HepG2 (cell line): ENCODE measurements at regions not wholly inside any gene's neighbourhood (a gene's known extent, or its start where the extent isn't known, plus 50 kb on each side); places are given as distances from the start of the nearest gene placed in this dataset.
A peak's percentile ranks its signal among the peaks of the same experiment; 100 is the strongest.

Source experiments
- ATAC-seq: fragments of 200-7000 bp; cut with Tn5 transposase; 3 replicates; pipeline ENCODE4 v1.9.1; 2020; ENCODE audit warnings: mild to moderate bottlenecking, moderate library complexity
- BruUV-seq: library from RNA; stranded (reverse); fragments of 400-500 nt; replicated peaks from 2 replicates; lab custom pipeline; 2021; lab: Mats Ljungman, UMichigan
- CTCF ChIA-PET: fragments of 300-600 bp; formaldehyde crosslinking; extraction: SDS; loops from one replicate; lab custom pipeline; 2021; ENCODE audit warnings: low total read pairs, inconsistent platforms, low intra/inter-chr PET ratio; lab: Yijun Ruan, JAX
- POLR2A ChIA-PET: fragments of 350-600 bp; sonication (Branson Sonifier 250); formaldehyde crosslinking; loops from one replicate; lab custom pipeline; 2020; ENCODE audit warnings: antibody characterized with exemption, inconsistent platforms; lab: Yijun Ruan, JAX
- DNase-seq: peaks from one replicate; pipeline ENCODE4 v3.0.0-alpha.2; 2015; ENCODE audit warnings: low spot score
- FAIRE-seq: peaks from 3 replicates; lab custom pipeline; 2011; peaks lifted over from hg19 to GRCh38; lab: Jason Lieb, UNC
- H2AFZ ChIP-seq: one replicate; pipeline ENCODE4 v1.6.1; 2011; ENCODE audit warnings: low read length, inconsistent platforms
- H3K27ac ChIP-seq: fragments of 300-600 bp; 3 replicates; pipeline ENCODE4 v1.8.0; 2011; ENCODE audit warnings: mixed run types, mild to moderate bottlenecking, mixed read lengths, low read length, inconsistent platforms; ENCODE audit not compliant: insufficient read depth; ENCODE audit errors: extremely low read length
- H3K27me3 ChIP-seq, 2 experiments: fragments of 200-600 bp in 1 of 2; 2 replicates in 1 of 2; 3 replicates in 1 of 2; pipeline versions ENCODE4 v1.6.0 to v1.8.0; 2011; ENCODE audit warnings: low read length in 2 of 2, mild to moderate bottlenecking in 2 of 2, moderate library complexity in 2 of 2, inconsistent platforms in 1 of 2; ENCODE audit not compliant: insufficient read depth in 2 of 2, control insufficient read depth in 1 of 2
- H3K36me3 ChIP-seq, 2 experiments: fragments of 200-600 bp in 1 of 2; replicated peaks in 1 of 2; 2 replicates in 1 of 2; 3 replicates in 1 of 2; pipeline versions ENCODE4 v1.5.1 to v1.8.0; 2011; ENCODE audit warnings: low read length in 2 of 2, inconsistent platforms in 1 of 2; ENCODE audit not compliant: insufficient read depth in 2 of 2, control insufficient read depth in 1 of 2
- H3K4me1 ChIP-seq: 2 replicates; pipeline ENCODE4 v1.5.1; 2012; ENCODE audit warnings: low read length, inconsistent platforms; ENCODE audit not compliant: insufficient read depth
- H3K4me2 ChIP-seq: 2 replicates; pipeline ENCODE4 v1.6.0; 2011; ENCODE audit warnings: low read depth, low read length, inconsistent platforms
- H3K4me3 ChIP-seq, 3 experiments: fragments of 200-600 bp in 1 of 3; sonication (generic), shearing (Covaris generic) in 1 of 3; replicated peaks in 1 of 3; 2 replicates each; pipeline ENCODE4 v1.5.1; 2011 to 2016; ENCODE audit warnings: low read length in 3 of 3, inconsistent platforms in 2 of 3, low read depth in 2 of 3, mild to moderate bottlenecking in 2 of 3, control low read depth in 1 of 3, mixed read lengths in 1 of 3; ENCODE audit not compliant: insufficient read depth in 1 of 3
- H3K79me2 ChIP-seq: one replicate; pipeline ENCODE4 v1.6.1; 2011; ENCODE audit warnings: low read length, inconsistent platforms; ENCODE audit not compliant: insufficient read depth
- H3K9ac ChIP-seq: 2 replicates; pipeline ENCODE4 v1.6.0; 2011; ENCODE audit warnings: mild to moderate bottlenecking, low read depth, low read length, inconsistent platforms; ENCODE audit not compliant: insufficient read depth
- H3K9me3 ChIP-seq: 2 replicates; pipeline ENCODE4 v1.5.1; 2012; ENCODE audit warnings: mild to moderate bottlenecking, low read length
- H4K20me1 ChIP-seq: 2 replicates; pipeline ENCODE4 v1.6.0; 2011; ENCODE audit warnings: inconsistent platforms, mild to moderate bottlenecking, low read length, moderate library complexity; ENCODE audit not compliant: insufficient read depth
- RFXANK ChIP-seq: IDR thresholded peaks from 2 replicates; pipeline ENCODE4 v1.6.1; 2016
- SOX13 ChIP-seq, 3 experiments: fragments of 450-650 bp in 1 of 3; sonication (generic) in 1 of 3; formaldehyde crosslinking in 1 of 3; IDR thresholded peaks in 2 of 3; conservative IDR thresholded peaks in 1 of 3; 2 replicates each; pipeline versions ENCODE4 v1.5.0 to v1.6.1; 2016 to 2020; ENCODE audit warnings: antibody characterized with exemption in 1 of 3, mild to moderate bottlenecking in 1 of 3, missing compliant biosample characterization in 1 of 3, missing genetic modification reagents in 1 of 3, moderate library complexity in 1 of 3
- ZBTB40 ChIP-seq, 2 experiments: fragments of 450-650 bp in 1 of 2; sonication (generic) in 1 of 2; formaldehyde crosslinking in 1 of 2; IDR thresholded peaks; 2 replicates each; pipeline versions ENCODE4 v1.6.1 to v1.8.0; 2016 to 2022; ENCODE audit warnings: antibody characterized with exemption in 1 of 2, mild to moderate bottlenecking in 1 of 2, missing genetic modification reagents in 1 of 2
- ZNF567 ChIP-seq: sonication (generic); formaldehyde crosslinking; IDR thresholded peaks from 2 replicates; pipeline ENCODE4 v1.8.1; 2023; ENCODE audit warnings: mild to moderate bottlenecking, missing genetic modification reagents, borderline replicate concordance
- ZNF724P ChIP-seq: sonication (generic); formaldehyde crosslinking; IDR thresholded peaks from 2 replicates; pipeline ENCODE4 v1.8.0; 2022; ENCODE audit warnings: missing genetic modification reagents, borderline replicate concordance
- WGBS: methylation state at CpG from one replicate; pipeline ENCODE4 v1.1.6; 2017; ENCODE audit warnings: low lambda C conversion rate; 5-methylcytosine and 5-hydroxymethylcytosine counted together
- in situ Hi-C: cut with HindIII; loops from 2 replicates; pipeline ENCODE4 v1.10.0; 2017; ENCODE audit warnings: low pct_unique_long_range_greater_than_20kb; ENCODE audit not compliant: extremely low pct_ligation_motif_present
- intact Hi-C: fragments of 100-400 bp; cut with micrococcal nuclease; formaldehyde crosslinking; loops from one replicate; pipeline ENCODE4 v1.10.0; 2022; ENCODE audit not compliant: unreplicated experiment
- TF ChIP-seq, protein P1 (sequence below): IDR thresholded peaks from 2 replicates; pipeline ENCODE4 v1.6.1; 2016
- TF ChIP-seq, protein P2 (sequence below): sonication (generic); formaldehyde crosslinking; IDR thresholded peaks from 2 replicates; pipeline ENCODE4 v1.4.0; 2020; ENCODE audit warnings: missing genetic modification reagents, borderline replicate concordance

DNA sequence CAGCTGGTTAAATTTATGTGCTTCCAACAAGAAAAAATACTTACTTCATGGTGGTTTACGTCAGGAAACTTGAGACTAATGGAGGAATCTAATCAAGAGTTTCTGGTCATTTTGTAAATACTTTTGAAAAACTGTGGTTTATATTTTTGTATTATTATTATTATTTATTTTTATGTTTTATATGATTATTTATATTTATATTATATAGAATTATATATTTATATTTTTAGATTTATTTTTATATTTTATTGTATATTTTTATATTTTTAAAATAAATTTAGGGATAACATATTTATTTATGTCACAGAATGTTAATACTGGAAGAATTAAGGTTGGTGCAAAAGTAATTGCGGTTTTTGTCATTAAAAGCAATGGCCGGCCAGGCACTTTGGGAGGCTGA is 474.5 kb upstream of the DDX18 start:
- ATAC-seq (no peak), DNase-seq (no peak), FAIRE-seq (no peak)
- intact Hi-C loops, result no loop called here
- ChIA-PET CTCF (no interaction called here), POLR2A (no interaction called here)
- Histone ChIP-seq H2AFZ (no peak overlapping the region), H3K4me2 (no peak overlapping the region), H3K36me3 (no peaks in the 10 kb centered on the region), H3K9me3 (0 out of 2 replicates have a peak, but pooled peaks cover 5% of the 10 kb centered on the region), H3K27ac (no peak overlapping the region), H3K27me3 (no peaks in the 10 kb centered on the region), H3K4me1 (no peaks in the 10 kb centered on the region), H3K9ac (no peak overlapping the region), H3K4me3 (no peak overlapping the region), H4K20me1 (no peaks in the 10 kb centered on the region), H3K79me2 (no peaks in the 10 kb centered on the region)
- in situ Hi-C loops, result no loop called here
- TF ChIP-seq, protein P1, sequence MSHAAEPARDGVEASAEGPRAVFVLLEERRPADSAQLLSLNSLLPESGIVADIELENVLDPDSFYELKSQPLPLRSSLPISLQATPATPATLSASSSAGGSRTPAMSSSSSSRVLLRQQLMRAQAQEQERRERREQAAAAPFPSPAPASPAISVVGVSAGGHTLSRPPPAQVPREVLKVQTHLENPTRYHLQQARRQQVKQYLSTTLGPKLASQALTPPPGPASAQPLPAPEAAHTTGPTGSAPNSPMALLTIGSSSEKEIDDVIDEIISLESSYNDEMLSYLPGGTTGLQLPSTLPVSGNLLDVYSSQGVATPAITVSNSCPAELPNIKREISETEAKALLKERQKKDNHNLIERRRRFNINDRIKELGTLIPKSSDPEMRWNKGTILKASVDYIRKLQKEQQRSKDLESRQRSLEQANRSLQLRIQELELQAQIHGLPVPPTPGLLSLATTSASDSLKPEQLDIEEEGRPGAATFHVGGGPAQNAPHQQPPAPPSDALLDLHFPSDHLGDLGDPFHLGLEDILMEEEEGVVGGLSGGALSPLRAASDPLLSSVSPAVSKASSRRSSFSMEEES, result no peak
- TF ChIP-seq, protein P2, sequence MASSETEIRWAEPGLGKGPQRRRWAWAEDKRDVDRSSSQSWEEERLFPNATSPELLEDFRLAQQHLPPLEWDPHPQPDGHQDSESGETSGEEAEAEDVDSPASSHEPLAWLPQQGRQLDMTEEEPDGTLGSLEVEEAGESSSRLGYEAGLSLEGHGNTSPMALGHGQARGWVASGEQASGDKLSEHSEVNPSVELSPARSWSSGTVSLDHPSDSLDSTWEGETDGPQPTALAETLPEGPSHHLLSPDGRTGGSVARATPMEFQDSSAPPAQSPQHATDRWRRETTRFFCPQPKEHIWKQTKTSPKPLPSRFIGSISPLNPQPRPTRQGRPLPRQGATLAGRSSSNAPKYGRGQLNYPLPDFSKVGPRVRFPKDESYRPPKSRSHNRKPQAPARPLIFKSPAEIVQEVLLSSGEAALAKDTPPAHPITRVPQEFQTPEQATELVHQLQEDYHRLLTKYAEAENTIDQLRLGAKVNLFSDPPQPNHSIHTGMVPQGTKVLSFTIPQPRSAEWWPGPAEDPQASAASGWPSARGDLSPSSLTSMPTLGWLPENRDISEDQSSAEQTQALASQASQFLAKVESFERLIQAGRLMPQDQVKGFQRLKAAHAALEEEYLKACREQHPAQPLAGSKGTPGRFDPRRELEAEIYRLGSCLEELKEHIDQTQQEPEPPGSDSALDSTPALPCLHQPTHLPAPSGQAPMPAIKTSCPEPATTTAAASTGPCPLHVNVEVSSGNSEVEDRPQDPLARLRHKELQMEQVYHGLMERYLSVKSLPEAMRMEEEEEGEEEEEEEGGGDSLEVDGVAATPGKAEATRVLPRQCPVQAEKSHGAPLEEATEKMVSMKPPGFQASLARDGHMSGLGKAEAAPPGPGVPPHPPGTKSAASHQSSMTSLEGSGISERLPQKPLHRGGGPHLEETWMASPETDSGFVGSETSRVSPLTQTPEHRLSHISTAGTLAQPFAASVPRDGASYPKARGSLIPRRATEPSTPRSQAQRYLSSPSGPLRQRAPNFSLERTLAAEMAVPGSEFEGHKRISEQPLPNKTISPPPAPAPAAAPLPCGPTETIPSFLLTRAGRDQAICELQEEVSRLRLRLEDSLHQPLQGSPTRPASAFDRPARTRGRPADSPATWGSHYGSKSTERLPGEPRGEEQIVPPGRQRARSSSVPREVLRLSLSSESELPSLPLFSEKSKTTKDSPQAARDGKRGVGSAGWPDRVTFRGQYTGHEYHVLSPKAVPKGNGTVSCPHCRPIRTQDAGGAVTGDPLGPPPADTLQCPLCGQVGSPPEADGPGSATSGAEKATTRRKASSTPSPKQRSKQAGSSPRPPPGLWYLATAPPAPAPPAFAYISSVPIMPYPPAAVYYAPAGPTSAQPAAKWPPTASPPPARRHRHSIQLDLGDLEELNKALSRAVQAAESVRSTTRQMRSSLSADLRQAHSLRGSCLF (CRISPR knock-in tag), result no peak
- no peak for TF ChIP-seq SOX13 (IDR thresholded peaks at IDR 0.05)
- TF ChIP-seq SOX13 (CRISPR knock-in tag; conservative IDR thresholded peaks at IDR 0.05 in 1 of 2, IDR thresholded peaks at IDR 0.05 in 1 of 2), result no peak
- peak; percentile 67; the same call in 1 of the 2 replicates for TF ChIP-seq ZBTB40 (IDR thresholded peaks at IDR 0.05)
- TF ChIP-seq ZBTB40 (CRISPR knock-in tag; IDR thresholded peaks at IDR 0.05), result no peak
- TF ChIP-seq ZNF567 (CRISPR knock-in tag), result no peak
- TF ChIP-seq ZNF724P (CRISPR knock-in tag), result no peak
- TF ChIP-seq RFXANK (CRISPR knock-in tag), result no peak
- WGBS, result 15% methylated on average over 3 of the region's 3 CpGs
- no TSS peak for BruUV-seq
